B cell (primary cell): ENCODE measurements at regions not wholly inside any gene's neighbourhood (a gene's known extent, or its start where the extent isn't known, plus 50 kb on each side); places are given as distances from the start of the nearest gene placed in this dataset.

Source experiments
- CTCF ChIP-seq: fragments of 200-600 bp; IDR thresholded peaks from one replicate; pipeline ENCODE4 v1.8.0; 2022; ENCODE audit warnings: antibody characterized with exemption, mild to moderate bottlenecking
- EZH2 ChIP-seq: IDR thresholded peaks from 2 replicates; pipeline ENCODE4 v1.6.1; 2012; ENCODE audit warnings: borderline replicate concordance, low read depth, mild to moderate bottlenecking, moderate library complexity, low read length; ENCODE audit not compliant: insufficient read depth, poor library complexity, severe bottlenecking

- TF ChIP-seq EZH2 (no peak), CTCF (no peak)
These were observed 142.8 kb downstream of the ETS2 start for GRCh38 chr21:38948377-38949069.
